Ishikawa (cell line): ENCODE measurements at regions not wholly inside any gene's neighbourhood (a gene's known extent, or its start where the extent isn't known, plus 50 kb on each side); places are given as distances from the start of the nearest gene placed in this dataset.

Experiments used
- CEBPB ChIP-seq: IDR thresholded peaks from 2 replicates; pipeline ENCODE4 v1.6.1; 2012
- CREB1 ChIP-seq: IDR thresholded peaks from 2 replicates; pipeline ENCODE4 v1.6.1; 2012; ENCODE audit warnings: low read depth
- EP300 ChIP-seq: IDR thresholded peaks from 2 replicates; pipeline ENCODE4 v1.6.1; 2012; ENCODE audit warnings: borderline replicate concordance
- FOXM1 ChIP-seq: IDR thresholded peaks from 2 replicates; pipeline ENCODE4 v1.6.1; 2012; ENCODE audit warnings: low read depth, borderline replicate concordance
- NFIC ChIP-seq: IDR thresholded peaks from 2 replicates; pipeline ENCODE4 v1.6.1; 2012
- RAD21 ChIP-seq: IDR thresholded peaks from 2 replicates; pipeline ENCODE4 v1.6.1; 2012; ENCODE audit warnings: low read depth
- REST ChIP-seq: IDR thresholded peaks from 2 replicates; pipeline ENCODE4 v1.6.1; 2012; ENCODE audit warnings: low read depth, mild to moderate bottlenecking
- TAF1 ChIP-seq: IDR thresholded peaks from 2 replicates; pipeline ENCODE4 v1.6.1; 2012; ENCODE audit warnings: low read depth, mild to moderate bottlenecking
- TEAD4 ChIP-seq: IDR thresholded peaks from 2 replicates; pipeline ENCODE4 v1.6.1; 2012
- YY1 ChIP-seq: IDR thresholded peaks from 2 replicates; pipeline ENCODE4 v1.6.1; 2012; ENCODE audit warnings: low read depth
- ZBTB7A ChIP-seq: IDR thresholded peaks from 2 replicates; pipeline ENCODE4 v1.6.1; 2012; ENCODE audit warnings: low read depth

- TF ChIP-seq CREB1 (no peak), REST (no peak), CEBPB (no peak), FOXM1 (no peak), RAD21 (no peak), EP300 (no peak), TAF1 (no peak), TEAD4 (no peak), YY1 (no peak), NFIC (no peak), ZBTB7A (no peak)
Observed at GRCh38 chr2:122596598-122596997, 841.1 kb downstream of the TSN start.
